GM19324 (cell line): ENCODE measurements at regions not wholly inside any gene's neighbourhood (a gene's known extent, or its start where the extent isn't known, plus 50 kb on each side); places are given as distances from the start of the nearest gene placed in this dataset.

ENCODE experiments used
- ATAC-seq: cut with Tn5 transposase; IDR thresholded peaks from one replicate; pipeline ENCODE4 v1.9.1; 2021; ENCODE audit warnings: mild to moderate bottlenecking, moderate library complexity; ENCODE audit not compliant: unreplicated experiment, low FRiP score

- ATAC-seq, result no peak
These were observed 187.5 kb upstream of the ACVR2A start for GRCh38 chr2:147657086-147658000.

DNA sequence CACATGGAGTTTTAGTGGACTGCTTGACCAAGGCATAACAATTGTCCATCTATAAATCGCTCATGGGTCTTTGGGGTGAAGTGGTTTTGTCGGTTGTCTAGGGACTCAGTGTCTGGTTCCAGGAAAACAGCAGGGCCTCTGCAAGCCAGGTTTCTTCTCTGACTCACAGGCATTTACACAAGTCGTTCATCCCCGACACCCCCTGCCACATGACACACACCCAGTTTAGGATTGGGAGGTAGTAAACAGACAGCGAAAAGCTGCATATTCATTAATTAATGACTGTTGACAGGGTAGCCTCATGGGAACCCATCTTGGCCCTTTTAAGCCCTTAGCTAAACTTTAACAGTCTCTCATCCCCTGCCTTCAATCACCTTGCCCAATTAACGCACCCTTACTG is 194.8 kb upstream of the ACVR2A start:
- no peak for ATAC-seq

GRCh38 chr2:147649286-147649685 is 195.5 kb upstream of the ACVR2A start:
- no peak for ATAC-seq

DNA sequence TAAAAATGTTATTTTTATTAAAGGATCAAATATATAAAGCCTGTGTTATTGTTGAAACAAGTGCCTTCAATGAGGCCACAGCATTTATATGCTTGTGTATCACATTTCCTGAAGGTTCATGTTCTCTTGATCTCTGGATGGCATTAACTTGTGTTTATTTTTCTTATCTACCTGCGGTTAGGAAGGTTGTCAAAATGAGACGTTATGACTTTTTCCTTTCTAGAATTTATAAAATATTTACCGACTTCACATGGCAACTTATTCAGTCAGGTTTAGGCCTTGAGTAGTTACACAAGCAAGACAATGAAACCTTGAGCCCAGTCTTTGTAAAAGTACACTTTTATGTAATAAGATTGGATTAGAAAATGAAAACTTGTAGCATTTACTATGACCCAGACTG is 196.4 kb upstream of the ACVR2A start:
- ATAC-seq, result no peak

GRCh38 chr2:147647816-147648215 is 197.0 kb upstream of the ACVR2A start:
- ATAC-seq, result no peak

- no peak for ATAC-seq
These were observed 197.9 kb upstream of the ACVR2A start for GRCh38 chr2:147646818-147647468.

DNA sequence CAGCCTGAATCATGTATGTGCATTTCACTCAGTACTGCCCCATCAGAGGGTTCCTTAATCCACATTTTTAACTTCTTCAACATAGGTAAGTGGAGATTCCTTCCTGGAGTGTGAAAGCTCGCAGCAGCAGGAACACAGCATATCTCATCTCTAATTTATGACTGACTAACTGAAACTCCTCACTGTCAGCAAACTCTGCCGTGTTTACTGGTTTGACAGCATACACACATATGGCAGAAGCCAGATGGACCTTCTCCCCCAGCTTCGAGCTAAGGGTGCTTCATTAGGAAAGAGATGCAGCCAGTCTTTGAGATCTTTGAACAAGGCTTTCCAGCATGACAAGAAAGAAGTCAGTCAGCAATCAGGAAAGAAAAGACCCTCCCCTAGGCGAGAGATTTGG is 200.3 kb upstream of the ACVR2A start:
- ATAC-seq, result peak; percentile 20

DNA sequence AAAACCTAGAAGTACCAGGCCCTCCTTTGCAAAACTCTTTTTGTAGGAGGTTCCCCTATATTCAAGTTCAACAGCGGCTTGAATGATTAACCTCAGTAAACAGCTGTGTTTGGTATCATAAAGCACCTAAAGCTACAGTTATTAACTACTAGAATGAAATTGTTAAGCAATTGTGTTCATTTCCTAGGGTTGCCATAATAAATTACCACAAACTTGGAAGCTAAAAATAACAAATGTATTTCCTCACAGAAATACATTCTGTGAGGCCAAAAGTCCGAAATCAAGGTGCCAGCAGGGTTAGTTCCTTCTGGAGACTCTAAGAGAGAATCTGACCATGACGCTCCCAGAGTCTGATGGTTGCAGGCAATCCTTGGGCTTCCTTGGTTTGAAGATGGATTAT is 202.1 kb upstream of the ACVR2A start:
- ATAC-seq, result no peak

DNA sequence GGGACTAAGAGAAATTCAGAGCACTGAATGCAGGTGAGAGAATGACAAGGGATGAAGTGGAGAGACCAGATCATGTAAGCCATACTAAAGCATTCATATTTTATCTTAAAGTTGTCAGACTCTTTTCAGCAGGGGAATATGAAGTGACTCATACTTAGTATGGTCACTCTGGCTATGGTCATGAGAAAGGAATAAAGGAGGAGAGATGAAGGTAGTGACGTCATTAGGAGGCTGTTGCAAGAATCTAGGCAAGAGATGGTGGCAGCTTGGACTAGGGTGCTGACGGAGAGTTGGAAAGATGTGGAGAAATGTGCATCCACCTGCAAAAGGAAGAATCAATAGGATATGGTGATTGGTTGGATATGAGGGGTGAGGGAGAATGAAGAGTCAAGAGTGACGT is 203.2 kb upstream of the ACVR2A start:
- no peak for ATAC-seq

DNA sequence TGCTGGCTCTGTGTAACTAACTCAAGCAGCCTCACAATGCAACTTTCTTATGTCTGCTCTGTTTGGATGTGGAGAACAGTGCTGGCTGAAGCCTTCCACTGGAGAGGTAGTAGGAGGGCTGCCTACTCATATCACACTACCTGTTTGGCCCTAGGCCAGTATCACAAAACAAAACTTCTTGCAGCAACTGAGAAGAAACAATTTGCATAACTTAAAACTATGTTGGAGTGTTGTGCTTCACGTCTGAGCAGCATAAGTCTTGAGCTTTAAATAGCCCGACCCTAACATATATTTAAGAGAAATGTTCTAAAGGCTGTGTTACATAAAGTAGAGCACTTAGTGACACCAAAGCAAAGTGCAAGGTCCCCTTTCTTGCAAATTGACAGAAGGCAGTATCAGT is 204.9 kb upstream of the ACVR2A start:
- ATAC-seq, result peak; percentile 75

- no peak for ATAC-seq
These were observed 205.4 kb upstream of the ACVR2A start for GRCh38 chr2:147639386-147639785.

- ATAC-seq, result peak; percentile 28
These were observed 207.9 kb upstream of the ACVR2A start for GRCh38 chr2:147636886-147637285.

- ATAC-seq, result no peak
These were observed 208.5 kb upstream of the ACVR2A start for GRCh38 chr2:147636238-147636882.

- ATAC-seq, result no peak
These were observed 210.0 kb upstream of the ACVR2A start for GRCh38 chr2:147634826-147635225.

GRCh38 chr2:147632198-147632597 is 212.6 kb upstream of the ACVR2A start:
- no peak for ATAC-seq

GRCh38 chr2:147631294-147631693 is 213.5 kb upstream of the ACVR2A start:
- no peak for ATAC-seq

- no peak for ATAC-seq
These were observed 214.2 kb upstream of the ACVR2A start for GRCh38 chr2:147630585-147630984.

DNA sequence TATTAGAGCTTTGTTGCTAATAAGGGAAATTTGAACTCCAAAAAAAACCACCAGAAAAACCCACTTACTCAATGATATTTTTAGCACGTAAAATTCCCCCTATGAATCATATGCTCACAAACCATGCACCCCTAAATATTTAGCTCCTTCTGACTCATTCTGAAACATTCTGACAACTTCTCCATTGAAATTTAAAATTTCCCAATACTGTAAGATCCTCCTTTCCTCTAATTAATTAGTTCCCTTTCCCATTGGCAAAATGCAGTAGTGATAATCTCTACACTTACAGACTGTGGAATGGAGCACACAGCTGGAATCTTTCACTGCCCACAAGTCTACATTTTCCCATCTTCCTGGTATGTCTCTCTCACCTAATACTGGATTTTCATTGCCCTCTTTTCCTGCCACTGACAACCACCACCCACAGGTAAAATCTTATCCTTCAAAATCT is 215.8 kb upstream of the ACVR2A start:
- ATAC-seq, result no peak

GRCh38 chr2:147623328-147623727 is 221.5 kb upstream of the ACVR2A start:
- ATAC-seq, result peak; percentile 81

DNA sequence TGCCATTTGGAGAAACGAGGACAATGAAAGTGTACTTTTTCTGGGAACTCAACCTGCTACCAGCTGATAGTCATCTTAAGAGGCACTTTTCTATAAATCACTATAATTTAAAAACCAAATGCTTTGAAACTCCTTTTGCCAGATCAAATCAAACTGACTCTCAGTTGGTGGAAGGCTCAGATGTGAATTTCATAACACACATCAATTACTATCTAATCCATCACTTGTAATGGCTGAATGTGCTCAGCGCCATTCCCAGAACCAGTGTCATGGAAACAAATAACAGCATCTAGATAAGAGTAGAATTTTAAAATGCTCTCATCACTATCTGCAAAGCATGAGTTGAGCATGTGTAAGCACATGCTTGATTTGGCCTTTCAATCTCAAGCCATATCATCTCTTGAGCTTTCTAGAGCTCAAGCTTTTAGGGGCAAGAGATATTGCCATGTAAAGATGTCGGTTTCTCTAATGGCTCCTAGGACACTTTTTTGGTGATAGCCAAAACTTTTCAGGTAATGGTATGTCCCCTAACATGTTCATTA is 223.1 kb upstream of the ACVR2A start:
- no peak for ATAC-seq

- no peak for ATAC-seq
These were observed 225.0 kb upstream of the ACVR2A start for GRCh38 chr2:147619808-147620207.
